ENCODE measurements at regions not wholly inside any gene's neighbourhood (a gene's known extent, or its start where the extent isn't known, plus 50 kb on each side); places are given as distances from the start of the nearest gene placed in this dataset.
"Not testable (repeated sequence)": the region's sequence is repeated elsewhere in the genome, so short reads cannot be mapped to it uniquely, and the experiment has no call there.

DNA sequence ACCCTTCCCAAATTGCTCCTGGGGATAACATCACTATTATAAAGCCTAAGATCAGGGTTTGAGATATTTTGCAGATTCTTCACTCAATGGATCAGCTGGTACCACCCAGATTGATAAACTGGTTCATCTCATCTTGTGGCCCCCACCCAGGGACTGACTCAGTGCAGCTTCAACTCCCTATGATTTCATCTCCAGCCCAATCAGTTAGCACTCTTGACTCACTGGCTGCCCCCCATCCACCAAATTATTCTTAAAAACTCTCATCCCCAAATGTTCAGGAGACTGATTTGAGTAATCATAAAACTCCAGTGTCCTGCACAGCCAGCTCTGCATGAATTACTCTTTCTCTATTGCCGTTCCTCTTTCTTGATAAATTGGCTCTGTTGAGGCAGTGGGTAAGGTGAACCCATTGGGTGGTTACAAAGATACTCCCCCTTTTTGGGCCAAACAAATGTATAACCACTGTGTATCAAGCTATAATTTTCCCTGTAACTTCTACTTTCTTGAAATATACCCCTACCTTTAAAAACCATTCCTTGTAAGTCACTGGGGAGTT lies 263.3 kb upstream of the IL12B start:
- Mint-ChIP-seq H3K9me3 (peaks cover 19% of the 10 kb centered on the region), H3K4me3 (no peak overlapping the region), H3K4me1 (ENCODE audit: low read depth) (no peaks in the 10 kb centered on the region), H3K27ac (no peak overlapping the region), H3K27me3 (no peaks in the 10 kb centered on the region), H3K36me3 (ENCODE audit: low read depth) (no peaks in the 10 kb centered on the region)
- intact Hi-C loops (cut with micrococcal nuclease) = no loop called here

- H3K9me3 Mint-ChIP-seq = peaks cover 19% of the 10 kb centered on the region
- H3K27ac Mint-ChIP-seq; H3K4me3 Mint-ChIP-seq; H3K36me3 Mint-ChIP-seq (ENCODE audit: low read depth); intact Hi-C loops (cut with micrococcal nuclease); H3K27me3 Mint-ChIP-seq; H3K4me1 Mint-ChIP-seq (ENCODE audit: low read depth): not testable (repeated sequence)
These were observed 265.3 kb upstream of the IL12B start for GRCh38 chr5:159595561-159595960.

DNA sequence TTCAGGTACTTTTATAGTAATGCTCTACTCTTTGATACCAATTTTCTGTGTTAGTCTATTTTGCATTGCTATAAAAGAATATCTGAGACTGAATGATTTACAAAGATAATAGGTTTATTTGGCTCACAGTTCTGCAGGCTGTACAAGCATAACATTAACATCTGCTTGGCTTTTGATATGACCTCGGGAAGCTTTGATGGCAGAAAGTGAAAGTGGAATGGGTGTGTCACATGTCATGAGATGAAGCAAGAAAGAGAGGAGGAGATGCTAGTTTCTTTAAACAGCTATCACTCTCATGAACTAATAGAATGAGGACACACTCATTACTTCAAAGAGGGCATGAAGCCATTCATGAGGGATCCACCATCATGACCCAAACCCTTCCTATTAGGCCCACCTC lies 270.9 kb upstream of the IL12B start:
- intact Hi-C loops (cut with micrococcal nuclease) = no loop called here
- H3K9me3 Mint-ChIP-seq = peaks cover 18% of the 10 kb centered on the region
- H3K4me3 Mint-ChIP-seq = no peak overlapping the region
- H3K4me1 Mint-ChIP-seq (ENCODE audit: low read depth) = peaks cover 6% of the 10 kb centered on the region
- no peak overlapping the region for H3K27ac Mint-ChIP-seq
- H3K27me3 Mint-ChIP-seq = no peaks in the 10 kb centered on the region
- no peaks in the 10 kb centered on the region for H3K36me3 Mint-ChIP-seq (ENCODE audit: low read depth)

DNA sequence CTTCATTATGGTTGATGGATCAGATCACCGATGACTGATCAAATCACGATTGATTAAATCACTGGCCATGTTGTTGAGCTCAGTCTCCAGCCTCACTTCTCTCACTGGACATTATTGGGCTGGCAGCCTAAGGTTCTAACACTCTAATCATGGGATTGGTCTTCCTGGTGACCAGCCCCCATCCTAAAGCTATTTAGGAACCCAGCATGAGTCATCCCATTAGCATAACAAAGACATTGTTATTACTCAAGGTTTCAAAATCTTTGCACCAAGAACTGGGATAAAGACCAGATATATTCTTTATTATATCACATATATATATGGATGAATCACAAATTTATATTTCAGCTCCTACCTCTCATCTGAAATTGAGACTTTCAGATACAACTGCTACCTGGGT lies 272.1 kb upstream of the IL12B start:
- H3K4me1 Mint-ChIP-seq (ENCODE audit: low read depth) = peaks cover 6% of the 10 kb centered on the region
- H3K27ac Mint-ChIP-seq = no peak overlapping the region
- no peaks in the 10 kb centered on the region for H3K27me3 Mint-ChIP-seq
- intact Hi-C loops (cut with micrococcal nuclease) = no loop called here
- peaks cover 15% of the 10 kb centered on the region for H3K9me3 Mint-ChIP-seq
- no peaks in the 10 kb centered on the region for H3K36me3 Mint-ChIP-seq (ENCODE audit: low read depth)
- H3K4me3 Mint-ChIP-seq = no peak overlapping the region

GRCh38 chr5:159605585-159605984 lies 275.3 kb upstream of the IL12B start:
- Mint-ChIP-seq H3K27me3 (no peaks in the 10 kb centered on the region), H3K9me3 (peaks cover 15% of the 10 kb centered on the region), H3K36me3 (ENCODE audit: low read depth) (no peaks in the 10 kb centered on the region), H3K27ac (no peak overlapping the region), H3K4me1 (ENCODE audit: low read depth) (peaks cover 6% of the 10 kb centered on the region), H3K4me3 (no peak overlapping the region)
- intact Hi-C loops (cut with micrococcal nuclease) = no loop called here

DNA sequence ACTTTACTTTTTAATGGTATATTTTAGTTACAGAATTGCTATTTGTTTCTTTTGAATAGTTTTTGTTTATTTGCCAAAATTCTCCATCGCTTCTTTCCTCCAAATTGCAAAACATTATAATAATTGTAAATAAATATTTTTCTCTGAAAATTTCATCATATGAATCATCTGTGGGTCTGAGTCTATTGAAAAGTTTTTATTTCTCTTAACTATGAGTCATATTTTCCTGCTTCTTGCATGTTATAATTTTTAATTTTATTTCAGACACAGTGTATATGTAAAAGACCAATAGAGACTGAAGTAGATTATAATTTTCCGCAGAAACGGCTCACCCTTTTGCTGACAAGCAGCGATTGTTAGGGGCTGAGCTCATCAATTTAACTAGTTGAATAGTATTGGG lies 279.1 kb upstream of the IL12B start:
- H3K27ac Mint-ChIP-seq = no peak overlapping the region
- no peaks in the 10 kb centered on the region for H3K4me1 Mint-ChIP-seq (ENCODE audit: low read depth)
- no peak overlapping the region for H3K4me3 Mint-ChIP-seq
- intact Hi-C loops (cut with micrococcal nuclease) = no loop called here
- peaks cover 3% of the 10 kb centered on the region for H3K27me3 Mint-ChIP-seq
- no peaks in the 10 kb centered on the region for H3K36me3 Mint-ChIP-seq (ENCODE audit: low read depth)
- H3K9me3 Mint-ChIP-seq = no peaks in the 10 kb centered on the region

GRCh38 chr5:159610966-159611579 lies 280.8 kb upstream of the IL12B start:
- H3K27me3 Mint-ChIP-seq = peaks cover 3% of the 10 kb centered on the region
- no peaks in the 10 kb centered on the region for H3K9me3 Mint-ChIP-seq
- no peak overlapping the region for H3K27ac Mint-ChIP-seq
- intact Hi-C loops (cut with micrococcal nuclease) = no loop called here
- no peaks in the 10 kb centered on the region for H3K36me3 Mint-ChIP-seq (ENCODE audit: low read depth)
- H3K4me3 Mint-ChIP-seq = no peak overlapping the region
- H3K4me1 Mint-ChIP-seq (ENCODE audit: low read depth) = no peaks in the 10 kb centered on the region

DNA sequence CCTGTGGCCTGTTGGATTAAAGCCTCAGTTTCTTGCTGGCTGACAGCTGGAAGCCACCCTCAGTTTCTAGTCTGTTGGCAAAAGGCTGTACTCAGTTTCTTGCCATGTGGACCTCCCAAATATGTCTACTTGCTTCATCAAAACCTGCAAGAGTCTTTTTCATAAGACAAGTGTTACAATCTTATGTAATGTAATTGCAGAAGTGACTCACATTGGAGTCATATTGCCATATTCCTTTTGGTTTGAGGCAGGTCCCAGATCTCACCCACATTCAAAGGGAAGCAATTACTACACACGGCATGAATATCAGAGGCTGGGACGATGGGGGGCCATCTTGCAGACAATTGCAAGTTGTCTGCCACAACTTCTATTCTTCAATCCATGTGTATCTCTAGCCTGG lies 286.7 kb upstream of the IL12B start:
- no peaks in the 10 kb centered on the region for H3K27me3 Mint-ChIP-seq
- peaks cover 7% of the 10 kb centered on the region for H3K9me3 Mint-ChIP-seq
- no peak overlapping the region for H3K27ac Mint-ChIP-seq
- no peaks in the 10 kb centered on the region for H3K4me1 Mint-ChIP-seq (ENCODE audit: low read depth)
- H3K4me3 Mint-ChIP-seq = no peak overlapping the region
- intact Hi-C loops (cut with micrococcal nuclease) = no loop called here
- no peaks in the 10 kb centered on the region for H3K36me3 Mint-ChIP-seq (ENCODE audit: low read depth)

DNA sequence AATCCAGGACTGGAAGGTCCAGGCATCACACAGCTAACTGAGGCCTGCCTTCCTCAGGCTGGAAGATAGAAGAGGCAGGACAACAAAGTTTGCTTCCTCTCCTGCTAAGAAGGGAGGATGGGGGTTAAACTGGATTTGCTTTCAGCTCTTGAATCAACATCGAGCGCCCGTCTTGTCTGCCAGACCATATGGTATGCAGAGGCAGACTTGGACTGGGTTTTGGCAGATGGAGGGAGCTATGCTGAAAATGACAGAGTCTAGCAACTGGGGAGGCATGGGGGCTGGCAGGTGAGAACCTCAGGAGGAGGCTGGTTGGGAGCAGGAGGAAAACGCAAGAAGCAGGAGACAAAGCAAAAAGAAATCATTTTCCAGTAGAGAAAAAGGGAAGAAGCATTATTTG lies 289.5 kb upstream of the IL12B start:
- peaks cover 3% of the 10 kb centered on the region for H3K27me3 Mint-ChIP-seq
- no peaks in the 10 kb centered on the region for H3K4me1 Mint-ChIP-seq (ENCODE audit: low read depth)
- H3K4me3 Mint-ChIP-seq = no peak overlapping the region
- no peak overlapping the region for H3K27ac Mint-ChIP-seq
- H3K9me3 Mint-ChIP-seq = peaks cover 27% of the 10 kb centered on the region
- H3K36me3 Mint-ChIP-seq (ENCODE audit: low read depth) = no peaks in the 10 kb centered on the region
- intact Hi-C loops (cut with micrococcal nuclease) = no loop called here

GRCh38 chr5:159620853-159621540 lies 290.7 kb upstream of the IL12B start:
- H3K36me3 Mint-ChIP-seq (ENCODE audit: low read depth) = no peaks in the 10 kb centered on the region
- H3K27ac Mint-ChIP-seq = no peak overlapping the region
- peaks cover 32% of the 10 kb centered on the region for H3K9me3 Mint-ChIP-seq
- no peaks in the 10 kb centered on the region for H3K4me1 Mint-ChIP-seq (ENCODE audit: low read depth)
- peaks cover 3% of the 10 kb centered on the region for H3K27me3 Mint-ChIP-seq
- no peak overlapping the region for H3K4me3 Mint-ChIP-seq
- intact Hi-C loops (cut with micrococcal nuclease) = no loop called here

DNA sequence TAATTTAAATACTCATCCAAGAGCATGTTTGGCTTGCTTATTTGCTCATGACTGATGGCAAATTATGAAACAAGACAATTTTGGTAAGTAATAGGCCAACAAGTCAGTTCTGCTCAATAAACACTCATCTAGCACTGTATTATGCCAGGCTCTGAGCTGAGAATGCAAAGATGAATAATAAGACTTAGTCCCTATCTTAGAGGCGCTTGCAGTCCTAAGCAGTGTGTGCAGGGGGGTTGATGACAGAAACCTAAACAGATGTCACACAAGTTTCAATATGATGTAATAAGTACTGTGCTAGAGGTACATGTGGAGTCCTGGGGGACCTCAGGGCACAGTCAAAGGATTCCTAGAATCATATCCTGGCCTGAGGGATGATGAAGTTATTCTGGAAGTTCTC lies 287.6 kb upstream of the ADRA1B start:
- Mint-ChIP-seq H3K27ac (no peak overlapping the region), H3K4me1 (ENCODE audit: low read depth) (no peaks in the 10 kb centered on the region), H3K36me3 (ENCODE audit: low read depth) (no peaks in the 10 kb centered on the region), H3K9me3 (peaks cover 12% of the 10 kb centered on the region), H3K4me3 (no peak overlapping the region), H3K27me3 (peaks cover 6% of the 10 kb centered on the region)
- intact Hi-C loops (cut with micrococcal nuclease) = no loop called here

GRCh38 chr5:159629158-159629557 lies 287.1 kb upstream of the ADRA1B start:
- Mint-ChIP-seq H3K36me3 (ENCODE audit: low read depth) (no peaks in the 10 kb centered on the region), H3K27ac (no peak overlapping the region), H3K27me3 (peaks cover 6% of the 10 kb centered on the region), H3K4me1 (ENCODE audit: low read depth) (no peaks in the 10 kb centered on the region), H3K4me3 (no peak overlapping the region), H3K9me3 (peaks cover 12% of the 10 kb centered on the region)
- intact Hi-C loops (cut with micrococcal nuclease) = no loop called here

DNA sequence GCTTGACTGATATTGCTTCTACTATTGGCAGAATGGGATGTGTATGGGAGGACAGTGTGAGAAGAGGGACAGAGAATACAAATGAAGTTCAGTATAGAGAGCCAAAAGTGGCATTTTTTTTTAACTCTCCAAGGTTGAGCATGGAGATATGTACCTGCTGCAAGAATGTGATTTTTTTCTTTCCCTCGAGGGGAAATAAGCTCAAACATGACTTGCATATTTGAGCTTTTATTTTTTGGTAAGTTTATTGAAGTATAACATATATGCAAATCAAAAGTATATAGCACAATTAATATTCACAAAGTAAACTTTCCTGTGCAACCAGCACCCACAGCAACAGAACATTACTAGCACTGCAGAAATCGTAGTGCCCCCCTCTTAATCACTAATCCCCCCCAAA lies 285.7 kb upstream of the ADRA1B start:
- Mint-ChIP-seq H3K36me3 (ENCODE audit: low read depth) (no peaks in the 10 kb centered on the region), H3K9me3 (no peaks in the 10 kb centered on the region), H3K27me3 (peaks cover 3% of the 10 kb centered on the region), H3K27ac (no peak overlapping the region), H3K4me1 (ENCODE audit: low read depth) (no peaks in the 10 kb centered on the region), H3K4me3 (no peak overlapping the region)
- intact Hi-C loops (cut with micrococcal nuclease) = no loop called here

DNA sequence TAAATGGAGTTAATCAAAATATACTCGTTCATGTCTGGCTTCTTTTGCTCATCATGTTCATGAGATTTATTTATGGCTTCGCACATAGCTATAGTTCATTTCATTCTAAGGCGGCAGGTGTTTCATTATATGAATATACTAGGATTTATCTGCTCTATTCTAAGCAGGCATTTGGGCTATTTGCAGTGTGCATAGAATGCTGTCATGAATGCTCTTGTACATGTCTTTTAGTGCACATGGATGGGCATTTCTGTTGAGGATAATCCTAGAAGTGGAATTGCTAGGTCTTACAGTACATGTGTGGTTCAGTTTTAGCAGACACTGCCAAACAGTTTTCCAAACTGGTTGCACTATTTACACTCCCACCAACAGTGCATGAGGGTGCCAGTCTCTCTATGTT lies 285.3 kb upstream of the ADRA1B start:
- Mint-ChIP-seq H3K27ac (no peak overlapping the region), H3K36me3 (ENCODE audit: low read depth) (no peaks in the 10 kb centered on the region), H3K27me3 (peaks cover 3% of the 10 kb centered on the region), H3K4me3 (no peak overlapping the region), H3K4me1 (ENCODE audit: low read depth) (no peaks in the 10 kb centered on the region), H3K9me3 (no peaks in the 10 kb centered on the region)
- intact Hi-C loops (cut with micrococcal nuclease) = no loop called here

DNA sequence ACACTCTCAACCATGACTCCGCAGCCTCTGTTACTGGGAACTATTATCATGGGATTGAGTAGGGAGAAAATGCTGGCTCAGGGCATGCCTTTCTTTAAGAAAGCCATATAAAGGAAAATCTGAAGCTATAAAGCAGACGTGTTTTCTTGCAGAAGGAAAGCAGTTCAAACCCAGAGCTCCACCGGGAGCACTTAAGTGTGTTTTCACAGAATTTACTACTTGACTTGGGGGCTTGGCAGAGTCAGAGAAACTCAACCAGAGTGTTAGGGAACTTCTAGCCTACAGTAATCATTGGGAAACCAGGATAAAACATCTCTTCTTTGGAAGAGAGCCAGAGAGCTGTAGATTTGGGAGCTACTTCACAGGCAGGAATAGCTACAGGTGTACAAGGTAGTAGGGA lies 283.4 kb upstream of the ADRA1B start:
- Mint-ChIP-seq H3K36me3 (ENCODE audit: low read depth) (no peaks in the 10 kb centered on the region), H3K27me3 (peaks cover 3% of the 10 kb centered on the region), H3K4me1 (ENCODE audit: low read depth) (no peaks in the 10 kb centered on the region), H3K9me3 (no peaks in the 10 kb centered on the region), H3K4me3 (no peak overlapping the region), H3K27ac (no peak overlapping the region)
- intact Hi-C loops (cut with micrococcal nuclease) = no loop called here

Data from dendritic cell treated with granulocyte-macrophage colony-stimulating factor and Interleukin-4, amounts not matched to agents 40 ng/mL and 50 ng/mL, for 4 days (primary cell).